ENCODE measurements at regions not wholly inside any gene's neighbourhood (a gene's known extent, or its start where the extent isn't known, plus 50 kb on each side); places are given as distances from the start of the nearest gene placed in this dataset.

DNA sequence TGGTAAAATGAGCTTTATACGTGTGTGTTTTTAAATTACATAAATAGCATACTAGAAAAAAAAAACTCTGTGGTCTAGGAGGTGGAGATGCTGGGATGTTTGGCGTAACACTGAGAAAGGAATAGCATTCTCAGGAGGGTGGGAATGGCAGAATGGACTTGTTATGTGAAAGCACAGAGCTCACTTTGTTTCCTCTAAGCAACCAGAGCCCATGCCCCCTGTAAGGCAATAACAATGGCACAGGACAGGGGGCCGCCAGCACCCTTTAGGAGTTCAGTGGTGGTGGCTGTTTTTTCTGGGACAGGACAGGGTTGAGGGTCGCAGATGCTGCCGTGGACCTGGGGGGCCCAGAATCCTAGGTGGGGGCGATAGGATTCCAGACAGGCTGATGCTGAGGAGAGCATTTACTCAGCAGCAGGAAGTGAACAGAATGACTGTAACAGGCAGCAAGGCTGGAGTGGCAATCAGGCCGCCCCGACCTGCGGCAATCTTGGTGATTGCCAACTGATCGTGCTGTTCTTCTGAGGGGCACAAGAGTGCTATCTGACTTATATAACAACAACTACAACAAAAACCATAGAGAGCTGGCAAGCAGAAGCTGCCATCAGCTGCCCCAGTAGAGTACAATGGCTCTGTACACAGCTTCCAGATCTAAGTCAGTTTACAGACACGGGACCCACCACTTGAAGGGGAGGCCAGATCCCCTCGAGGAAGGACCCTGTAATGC, 160.4 kb downstream of the UACA start:
- no peak overlapping the region for H3K4me3 ChIP-seq (ENCODE audit: low read depth, low read length)
- TF ChIP-seq MYC (IDR thresholded peaks at IDR 0.05; ENCODE audit: low read depth, low read length) (no peak), CTCF (IDR thresholded peaks at IDR 0.05; ENCODE audit: low read depth, low read length) (no peak), MAX (IDR thresholded peaks at IDR 0.05; ENCODE audit: low read depth, low read length) (no peak), POLR2A (IDR thresholded peaks at IDR 0.05; ENCODE audit: extremely low read depth, insufficient read length) (no peak)
- no peak for DNase-seq (ENCODE audit: low read depth)

- DNase-seq (ENCODE audit: low read depth) = no peak
- H3K4me3 ChIP-seq (ENCODE audit: low read depth, low read length) = no peak overlapping the region
- TF ChIP-seq MAX (IDR thresholded peaks at IDR 0.05; ENCODE audit: low read depth, low read length) = no peak
- TF ChIP-seq MYC (IDR thresholded peaks at IDR 0.05; ENCODE audit: low read depth, low read length) = no peak
- no peak for TF ChIP-seq POLR2A (IDR thresholded peaks at IDR 0.05; ENCODE audit: extremely low read depth, insufficient read length)
- TF ChIP-seq CTCF (IDR thresholded peaks at IDR 0.05; ENCODE audit: low read depth, low read length) = no peak
These were observed 161.1 kb downstream of the UACA start for GRCh38 chr15:70602281-70602680.

DNA sequence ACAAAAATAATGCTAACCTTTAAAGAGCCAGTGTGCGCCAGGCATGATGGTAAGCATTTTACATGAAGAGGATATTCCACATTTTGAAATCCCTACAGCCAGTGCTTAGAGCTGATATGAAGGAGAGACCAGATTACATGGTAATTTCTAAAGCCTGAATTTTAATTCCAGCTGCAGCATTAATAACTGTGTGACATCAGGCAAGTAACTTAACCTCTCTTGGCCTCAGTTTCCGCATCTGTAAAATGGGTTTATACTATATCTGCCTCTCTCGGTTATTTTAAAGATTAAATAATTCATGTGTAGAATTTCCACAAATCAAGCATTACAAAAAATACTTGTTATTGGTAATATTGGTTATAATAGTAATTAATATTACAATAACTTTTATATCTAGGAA, 165.4 kb downstream of the UACA start:
- H3K4me3 ChIP-seq (ENCODE audit: low read depth, low read length) = no peak overlapping the region
- TF ChIP-seq POLR2A (IDR thresholded peaks at IDR 0.05; ENCODE audit: extremely low read depth, insufficient read length) (no peak), MYC (IDR thresholded peaks at IDR 0.05; ENCODE audit: low read depth, low read length) (no peak), CTCF (IDR thresholded peaks at IDR 0.05; ENCODE audit: low read depth, low read length) (no peak), MAX (IDR thresholded peaks at IDR 0.05; ENCODE audit: low read depth, low read length) (no peak)
- DNase-seq (ENCODE audit: low read depth) = no peak

DNA sequence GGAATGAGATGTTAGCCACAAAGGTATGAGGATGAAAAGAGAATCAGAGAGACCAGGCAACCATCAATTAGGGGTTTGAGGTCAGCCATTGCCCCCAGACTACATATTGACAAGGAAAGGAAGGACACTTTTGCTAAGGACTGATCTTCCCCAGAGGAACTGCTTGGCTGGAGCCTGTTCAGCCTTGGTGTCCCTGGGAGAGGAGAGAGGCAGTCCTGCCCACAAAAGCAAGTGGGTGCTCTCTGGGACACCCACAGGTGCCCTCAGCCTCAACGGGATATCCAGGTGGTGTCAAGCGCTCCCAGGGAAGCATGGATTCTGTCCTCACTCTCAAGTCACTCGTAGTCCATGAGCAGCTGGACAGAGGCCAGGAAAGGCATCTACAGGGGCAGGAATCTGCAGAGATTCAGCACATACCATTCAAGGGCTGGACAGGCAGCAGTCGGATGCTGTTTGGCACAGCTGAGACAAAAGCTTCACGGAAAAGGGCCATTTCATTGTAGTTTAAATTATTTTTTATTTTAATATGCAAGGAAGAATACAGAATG, 166.2 kb downstream of the UACA start:
- no peak for DNase-seq (ENCODE audit: low read depth)
- no peak for TF ChIP-seq MYC (IDR thresholded peaks at IDR 0.05; ENCODE audit: low read depth, low read length)
- TF ChIP-seq POLR2A (IDR thresholded peaks at IDR 0.05; ENCODE audit: extremely low read depth, insufficient read length) = no peak
- TF ChIP-seq CTCF (IDR thresholded peaks at IDR 0.05; ENCODE audit: low read depth, low read length) = no peak
- TF ChIP-seq MAX (IDR thresholded peaks at IDR 0.05; ENCODE audit: low read depth, low read length) = no peak
- no peak overlapping the region for H3K4me3 ChIP-seq (ENCODE audit: low read depth, low read length)

GRCh38 chr15:70596354-70597055, 166.9 kb downstream of the UACA start:
- H3K4me3 ChIP-seq (ENCODE audit: low read depth, low read length) = no peak overlapping the region
- TF ChIP-seq CTCF (IDR thresholded peaks at IDR 0.05; ENCODE audit: low read depth, low read length) (no peak), POLR2A (IDR thresholded peaks at IDR 0.05; ENCODE audit: extremely low read depth, insufficient read length) (no peak), MAX (IDR thresholded peaks at IDR 0.05; ENCODE audit: low read depth, low read length) (no peak)
- DNase-seq (ENCODE audit: low read depth) = peak; percentile 84
